ENCODE measurements at regions not wholly inside any gene's neighbourhood (a gene's known extent, or its start where the extent isn't known, plus 50 kb on each side); places are given as distances from the start of the nearest gene placed in this dataset.

DNA sequence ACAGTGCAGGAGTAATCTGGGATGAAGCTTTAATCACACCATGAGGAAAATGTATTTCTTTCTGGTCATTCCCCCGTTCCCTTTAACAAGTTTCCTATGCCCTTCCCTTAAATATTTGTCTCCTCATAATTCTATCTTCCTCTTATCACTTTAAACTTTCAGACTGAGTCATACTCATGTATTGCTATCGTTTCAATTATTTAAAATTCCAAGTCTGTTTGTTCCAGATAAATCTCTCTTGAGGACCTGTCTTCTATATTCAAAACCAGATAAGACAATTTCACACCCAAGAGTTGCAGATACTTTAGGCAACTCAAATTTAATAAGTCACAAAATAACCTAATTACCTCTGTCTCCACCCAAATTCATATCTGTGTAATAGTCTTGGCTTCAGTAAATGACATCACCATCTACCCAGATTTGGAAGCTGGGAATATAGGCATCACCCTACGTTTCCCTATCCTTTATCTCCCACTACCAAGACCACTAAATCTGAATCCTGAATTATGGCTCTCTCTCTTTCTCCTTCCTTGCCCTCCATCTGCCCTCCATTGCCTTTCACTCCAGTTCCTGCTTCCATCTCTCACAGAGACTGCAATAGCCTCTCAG is 220.1 kb downstream of the PYDC2 start:
- TF ChIP-seq, protein P1, sequence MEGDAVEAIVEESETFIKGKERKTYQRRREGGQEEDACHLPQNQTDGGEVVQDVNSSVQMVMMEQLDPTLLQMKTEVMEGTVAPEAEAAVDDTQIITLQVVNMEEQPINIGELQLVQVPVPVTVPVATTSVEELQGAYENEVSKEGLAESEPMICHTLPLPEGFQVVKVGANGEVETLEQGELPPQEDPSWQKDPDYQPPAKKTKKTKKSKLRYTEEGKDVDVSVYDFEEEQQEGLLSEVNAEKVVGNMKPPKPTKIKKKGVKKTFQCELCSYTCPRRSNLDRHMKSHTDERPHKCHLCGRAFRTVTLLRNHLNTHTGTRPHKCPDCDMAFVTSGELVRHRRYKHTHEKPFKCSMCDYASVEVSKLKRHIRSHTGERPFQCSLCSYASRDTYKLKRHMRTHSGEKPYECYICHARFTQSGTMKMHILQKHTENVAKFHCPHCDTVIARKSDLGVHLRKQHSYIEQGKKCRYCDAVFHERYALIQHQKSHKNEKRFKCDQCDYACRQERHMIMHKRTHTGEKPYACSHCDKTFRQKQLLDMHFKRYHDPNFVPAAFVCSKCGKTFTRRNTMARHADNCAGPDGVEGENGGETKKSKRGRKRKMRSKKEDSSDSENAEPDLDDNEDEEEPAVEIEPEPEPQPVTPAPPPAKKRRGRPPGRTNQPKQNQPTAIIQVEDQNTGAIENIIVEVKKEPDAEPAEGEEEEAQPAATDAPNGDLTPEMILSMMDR (IDR thresholded peaks at IDR 0.05; ENCODE audit: low read depth, low read length, missing input control) = no peak
- no peak for TF ChIP-seq HNF4G (IDR thresholded peaks at IDR 0.05)
- TF ChIP-seq, protein P2, sequence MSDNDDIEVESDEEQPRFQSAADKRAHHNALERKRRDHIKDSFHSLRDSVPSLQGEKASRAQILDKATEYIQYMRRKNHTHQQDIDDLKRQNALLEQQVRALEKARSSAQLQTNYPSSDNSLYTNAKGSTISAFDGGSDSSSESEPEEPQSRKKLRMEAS (IDR thresholded peaks at IDR 0.05) = no peak
- no peak for TF ChIP-seq RXRA (IDR thresholded peaks at IDR 0.05)
- no peak for TF ChIP-seq HNF4A (conservative IDR thresholded peaks at IDR 0.05)
- no peak for TF ChIP-seq EGR1 (IDR thresholded peaks at IDR 0.05; ENCODE audit: low read depth in 2 of 2)
- no peak for TF ChIP-seq SP1 (IDR thresholded peaks at IDR 0.05)
- no peak for TF ChIP-seq FOXA2 (IDR thresholded peaks at IDR 0.05)
- TF ChIP-seq TAF1 (conservative IDR thresholded peaks at IDR 0.05) = no peak
- no peak for TF ChIP-seq FOXA1 (IDR thresholded peaks at IDR 0.05)
- TF ChIP-seq NR2F2 (IDR thresholded peaks at IDR 0.05) = no peak
- TF ChIP-seq JUND (IDR thresholded peaks at IDR 0.05) = no peak
- TF ChIP-seq GABPA (IDR thresholded peaks at IDR 0.05 in 1 of 2, conservative IDR thresholded peaks at IDR 0.05 in 1 of 2) = no peak
- TF ChIP-seq, protein P3, sequence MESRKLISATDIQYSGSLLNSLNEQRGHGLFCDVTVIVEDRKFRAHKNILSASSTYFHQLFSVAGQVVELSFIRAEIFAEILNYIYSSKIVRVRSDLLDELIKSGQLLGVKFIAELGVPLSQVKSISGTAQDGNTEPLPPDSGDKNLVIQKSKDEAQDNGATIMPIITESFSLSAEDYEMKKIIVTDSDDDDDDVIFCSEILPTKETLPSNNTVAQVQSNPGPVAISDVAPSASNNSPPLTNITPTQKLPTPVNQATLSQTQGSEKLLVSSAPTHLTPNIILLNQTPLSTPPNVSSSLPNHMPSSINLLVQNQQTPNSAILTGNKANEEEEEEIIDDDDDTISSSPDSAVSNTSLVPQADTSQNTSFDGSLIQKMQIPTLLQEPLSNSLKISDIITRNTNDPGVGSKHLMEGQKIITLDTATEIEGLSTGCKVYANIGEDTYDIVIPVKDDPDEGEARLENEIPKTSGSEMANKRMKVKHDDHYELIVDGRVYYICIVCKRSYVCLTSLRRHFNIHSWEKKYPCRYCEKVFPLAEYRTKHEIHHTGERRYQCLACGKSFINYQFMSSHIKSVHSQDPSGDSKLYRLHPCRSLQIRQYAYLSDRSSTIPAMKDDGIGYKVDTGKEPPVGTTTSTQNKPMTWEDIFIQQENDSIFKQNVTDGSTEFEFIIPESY (IDR thresholded peaks at IDR 0.05) = no peak
- TF ChIP-seq, protein P4, sequence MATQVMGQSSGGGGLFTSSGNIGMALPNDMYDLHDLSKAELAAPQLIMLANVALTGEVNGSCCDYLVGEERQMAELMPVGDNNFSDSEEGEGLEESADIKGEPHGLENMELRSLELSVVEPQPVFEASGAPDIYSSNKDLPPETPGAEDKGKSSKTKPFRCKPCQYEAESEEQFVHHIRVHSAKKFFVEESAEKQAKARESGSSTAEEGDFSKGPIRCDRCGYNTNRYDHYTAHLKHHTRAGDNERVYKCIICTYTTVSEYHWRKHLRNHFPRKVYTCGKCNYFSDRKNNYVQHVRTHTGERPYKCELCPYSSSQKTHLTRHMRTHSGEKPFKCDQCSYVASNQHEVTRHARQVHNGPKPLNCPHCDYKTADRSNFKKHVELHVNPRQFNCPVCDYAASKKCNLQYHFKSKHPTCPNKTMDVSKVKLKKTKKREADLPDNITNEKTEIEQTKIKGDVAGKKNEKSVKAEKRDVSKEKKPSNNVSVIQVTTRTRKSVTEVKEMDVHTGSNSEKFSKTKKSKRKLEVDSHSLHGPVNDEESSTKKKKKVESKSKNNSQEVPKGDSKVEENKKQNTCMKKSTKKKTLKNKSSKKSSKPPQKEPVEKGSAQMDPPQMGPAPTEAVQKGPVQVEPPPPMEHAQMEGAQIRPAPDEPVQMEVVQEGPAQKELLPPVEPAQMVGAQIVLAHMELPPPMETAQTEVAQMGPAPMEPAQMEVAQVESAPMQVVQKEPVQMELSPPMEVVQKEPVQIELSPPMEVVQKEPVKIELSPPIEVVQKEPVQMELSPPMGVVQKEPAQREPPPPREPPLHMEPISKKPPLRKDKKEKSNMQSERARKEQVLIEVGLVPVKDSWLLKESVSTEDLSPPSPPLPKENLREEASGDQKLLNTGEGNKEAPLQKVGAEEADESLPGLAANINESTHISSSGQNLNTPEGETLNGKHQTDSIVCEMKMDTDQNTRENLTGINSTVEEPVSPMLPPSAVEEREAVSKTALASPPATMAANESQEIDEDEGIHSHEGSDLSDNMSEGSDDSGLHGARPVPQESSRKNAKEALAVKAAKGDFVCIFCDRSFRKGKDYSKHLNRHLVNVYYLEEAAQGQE (IDR thresholded peaks at IDR 0.05) = no peak
- TF ChIP-seq, protein P5, sequence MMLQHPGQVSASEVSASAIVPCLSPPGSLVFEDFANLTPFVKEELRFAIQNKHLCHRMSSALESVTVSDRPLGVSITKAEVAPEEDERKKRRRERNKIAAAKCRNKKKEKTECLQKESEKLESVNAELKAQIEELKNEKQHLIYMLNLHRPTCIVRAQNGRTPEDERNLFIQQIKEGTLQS (IDR thresholded peaks at IDR 0.05) = no peak
- 41% methylated on average over 3 of the region's 3 CpGs for WGBS
- Histone ChIP-seq H3K27me3 (ENCODE audit: control insufficient read depth in 4 of 4, insufficient read depth in 4 of 4, low read length in 3 of 4) (no peaks in the 10 kb centered on the region), H3K9me3 (ENCODE audit: control insufficient read depth in 4 of 4, low read length in 3 of 4) (peaks cover 0 to 3% (median 0%) of the 10 kb centered on the region in 4 donors), H3K4me3 (ENCODE audit: low read depth in 1 of 3, low read length in 3 of 3) (no peak overlapping the region), H3K27ac (ENCODE audit: low read depth in 1 of 2, low read length in 2 of 2) (no peak overlapping the region), H3K36me3 (ENCODE audit: control insufficient read depth in 4 of 4, insufficient read depth in 3 of 4, low read depth in 1 of 4, low read length in 3 of 4) (no peaks in the 10 kb centered on the region), H3K9ac (ENCODE audit: low read depth in 1 of 2, low read length in 2 of 2) (no peak overlapping the region), H3K4me1 (ENCODE audit: control insufficient read depth in 4 of 4, insufficient read depth in 4 of 4, low read length in 3 of 4) (no peaks in the 10 kb centered on the region)
- DNase-seq (ENCODE audit: low spot score) = no peak

All from liver (tissue), 8 donors.